Activated CD4-positive, alpha-beta T cell treated with anti-CD3 and anti-CD28 coated beads, Interleukin-2, amount 50 U/mL, for 16 hours (primary cell): ENCODE measurements at regions not wholly inside any gene's neighbourhood (a gene's known extent, or its start where the extent isn't known, plus 50 kb on each side); places are given as distances from the start of the nearest gene placed in this dataset.
"Not testable (repeated sequence)": the region's sequence is repeated elsewhere in the genome, so short reads cannot be mapped to it uniquely, and the experiment has no call there.

Source experiments
- DNase-seq: peaks from one replicate; pipeline ENCODE4 v3.0.0-alpha.2; 2020

DNA sequence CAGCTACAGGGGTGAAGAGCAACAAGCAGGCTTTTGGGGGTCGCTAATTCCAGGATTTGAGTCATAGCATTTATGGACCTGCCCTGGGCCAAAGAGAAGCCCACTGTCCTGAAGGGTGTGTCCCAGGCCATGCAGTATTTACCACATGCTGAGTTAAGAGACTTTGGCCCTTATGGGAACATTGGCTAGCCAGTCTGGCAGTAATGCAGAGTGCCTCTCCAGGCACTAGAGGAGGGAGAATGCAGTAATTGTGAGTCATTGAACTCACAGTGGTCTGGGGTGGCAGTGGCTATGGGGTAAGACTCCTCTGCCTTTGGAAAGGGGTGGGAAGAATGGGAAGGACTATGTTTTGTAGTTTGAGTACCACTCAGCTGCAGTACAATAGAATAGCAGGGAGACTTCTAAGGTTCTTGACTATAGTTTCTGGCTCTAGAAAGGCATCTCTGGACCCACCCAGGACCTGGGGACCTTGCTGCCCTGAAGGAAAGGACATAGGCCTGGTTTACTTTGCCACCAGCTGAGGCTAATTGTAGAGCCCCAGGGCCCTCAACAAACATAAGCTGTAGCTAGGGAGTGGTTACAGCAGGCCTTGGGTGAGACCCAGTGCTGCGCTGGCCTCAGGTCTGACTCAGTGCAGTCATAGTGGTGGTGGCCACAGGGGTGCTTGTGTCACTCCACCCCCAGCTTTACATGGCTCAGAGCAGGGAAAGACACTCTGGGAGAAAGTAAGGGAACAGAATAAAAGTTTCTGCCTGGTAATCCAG, 520.9 kb downstream of the HTR1B start:
- no peak for DNase-seq

DNA sequence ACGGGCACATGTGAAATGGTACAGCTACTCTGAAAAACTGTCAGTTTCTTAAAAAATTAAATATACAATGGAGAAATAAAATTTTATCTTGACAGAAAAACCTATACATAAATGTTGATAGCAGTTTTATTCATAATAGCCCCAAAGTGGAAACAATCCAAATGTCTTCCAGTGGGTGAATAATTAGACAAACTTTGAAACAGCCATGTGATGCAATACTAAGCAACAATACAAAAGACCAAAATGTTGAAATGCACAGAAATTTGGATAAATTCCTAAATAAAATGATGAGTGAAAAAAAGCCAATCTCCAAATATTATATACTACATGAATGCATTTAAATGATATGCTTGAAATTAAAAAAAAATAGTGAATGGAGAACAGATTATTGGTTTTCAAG, 523.1 kb downstream of the HTR1B start:
- DNase-seq, result no peak

DNA sequence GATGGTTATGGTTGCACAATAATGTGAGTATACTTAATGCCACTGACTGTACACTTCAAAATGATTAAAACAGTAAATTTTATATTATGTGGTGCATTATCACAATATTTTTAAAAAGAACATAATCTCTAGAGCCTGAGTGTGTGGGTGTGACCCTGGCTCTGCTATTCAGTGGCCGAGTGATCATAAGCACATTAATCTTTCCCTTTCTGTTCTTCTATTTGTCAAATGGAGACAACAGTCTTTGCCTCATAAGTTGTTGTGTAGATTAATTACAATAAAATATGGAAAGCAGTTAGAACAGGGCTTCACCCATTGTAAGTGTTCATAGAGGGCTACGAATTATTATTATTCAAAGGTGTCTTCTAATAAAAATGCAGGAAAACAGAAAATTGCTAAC, 548.6 kb downstream of the HTR1B start:
- DNase-seq, result no peak

DNA sequence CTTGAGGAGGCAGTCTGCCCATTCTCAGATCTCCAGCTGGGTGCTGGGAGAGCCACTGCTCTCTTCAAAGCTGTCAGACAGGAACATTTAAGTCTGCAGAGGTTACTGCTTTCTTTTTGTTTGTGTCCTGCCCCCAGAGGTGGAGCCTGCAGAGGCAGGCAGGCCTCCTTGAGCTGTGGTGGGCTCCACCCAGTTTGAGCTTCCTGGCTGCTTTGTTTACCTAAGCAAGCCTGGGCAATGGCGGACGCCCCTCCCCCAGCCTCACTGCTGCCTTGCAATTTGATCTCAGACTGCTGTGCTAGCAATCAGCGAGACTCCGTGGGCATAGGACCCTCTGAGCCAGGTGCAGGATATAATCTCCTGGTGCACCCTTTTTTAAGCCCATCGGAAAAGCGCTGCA, 557.8 kb downstream of the HTR1B start:
- DNase-seq, result not testable (repeated sequence)

DNA sequence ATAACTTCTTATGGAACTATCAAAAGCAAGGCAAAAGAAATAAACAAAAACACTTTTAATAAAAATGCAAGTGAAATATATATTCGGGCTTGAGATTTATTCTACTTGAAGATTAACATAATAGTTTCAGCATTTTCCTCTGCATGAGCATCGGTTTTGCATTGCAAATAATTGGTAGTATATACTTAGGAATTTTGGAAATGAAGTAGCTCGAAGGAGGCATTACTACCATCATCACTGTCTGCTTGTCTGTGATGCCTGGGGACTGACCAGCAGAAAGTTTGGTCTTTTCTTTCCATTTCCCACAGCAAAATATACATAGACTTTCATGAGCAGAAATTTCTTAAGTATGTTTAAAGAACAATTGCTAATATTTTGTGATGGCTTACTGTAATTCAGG, 570.7 kb downstream of the HTR1B start:
- DNase-seq, result no peak

DNA sequence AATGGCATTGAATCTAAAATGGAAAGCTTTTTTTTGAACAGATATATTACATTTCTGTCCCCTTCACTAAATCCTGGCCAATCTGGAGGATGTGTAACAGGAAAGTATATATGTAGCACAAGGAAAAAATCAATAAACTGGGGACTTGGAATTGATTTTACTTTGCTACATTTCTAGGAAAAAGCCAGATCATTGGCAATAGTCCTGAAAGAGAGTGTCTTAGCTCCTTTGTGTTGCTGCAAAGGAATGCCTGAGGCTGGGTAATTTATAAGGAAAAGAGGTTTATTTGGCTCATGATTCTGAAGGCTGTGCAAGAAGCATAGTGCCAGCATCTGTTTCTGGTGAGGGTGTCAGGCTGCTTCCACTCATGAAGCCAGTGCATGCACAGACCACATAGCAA, 574.9 kb downstream of the HTR1B start:
- DNase-seq, result no peak

DNA sequence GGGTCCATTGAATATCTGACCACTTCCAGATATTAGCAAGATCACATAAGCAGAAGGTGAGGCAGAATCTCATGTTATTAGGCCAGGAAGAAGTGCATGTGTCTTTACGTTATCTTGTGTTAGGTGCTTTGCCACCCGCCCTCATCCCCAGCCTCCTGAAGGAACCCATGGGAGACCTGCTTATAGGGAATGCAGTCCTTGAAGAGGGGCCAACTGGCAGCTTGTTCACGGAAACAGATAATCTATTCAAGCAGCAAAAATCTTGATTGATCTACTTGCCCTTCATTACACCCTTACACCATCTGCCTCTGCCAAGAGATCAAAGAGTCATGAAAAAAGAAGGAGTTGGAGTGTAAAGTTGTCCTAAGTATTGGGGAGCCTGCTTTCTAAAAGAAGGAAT, 576.4 kb downstream of the HTR1B start:
- DNase-seq, result no peak

DNA sequence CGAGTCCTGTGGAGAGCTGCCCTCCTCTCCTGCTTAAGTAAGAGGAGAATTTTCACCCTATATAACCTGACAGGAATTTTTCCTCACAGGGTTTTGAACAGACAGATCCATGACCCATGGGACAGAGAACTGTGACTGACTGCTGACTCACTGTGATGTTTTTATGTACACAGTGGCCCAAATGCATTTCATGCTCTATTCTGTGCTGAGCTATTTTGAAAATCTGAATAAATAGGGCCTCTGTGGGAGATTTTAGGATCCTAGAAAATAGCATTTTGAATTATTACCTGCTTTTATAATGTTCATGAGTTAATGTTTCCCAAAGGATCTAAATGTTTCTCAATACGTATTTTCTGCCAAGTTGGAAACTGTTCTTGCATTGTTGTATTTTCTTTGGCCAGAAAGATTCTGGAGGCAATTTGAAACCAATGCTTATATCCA, 577.4 kb downstream of the HTR1B start:
- no peak for DNase-seq

DNA sequence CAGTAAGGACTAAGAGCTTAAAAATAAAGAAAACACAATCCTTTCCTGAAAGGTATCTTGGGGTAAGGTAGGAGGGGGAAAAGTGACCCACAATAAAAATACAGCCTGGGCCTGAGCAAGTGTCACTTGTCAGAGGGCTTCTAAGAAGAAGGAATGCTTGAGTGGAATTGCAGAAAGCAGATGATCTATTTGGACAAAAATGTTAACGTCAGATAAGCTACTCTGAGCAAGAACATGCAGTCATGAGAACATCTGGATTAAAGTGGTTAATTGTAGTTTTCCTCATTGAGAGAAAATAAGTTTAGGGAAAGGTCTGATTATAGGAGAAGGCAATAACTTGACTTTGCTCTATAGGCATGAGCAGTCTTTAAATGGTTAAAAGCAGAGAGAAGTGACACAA, 581.9 kb downstream of the HTR1B start:
- no peak for DNase-seq

DNA sequence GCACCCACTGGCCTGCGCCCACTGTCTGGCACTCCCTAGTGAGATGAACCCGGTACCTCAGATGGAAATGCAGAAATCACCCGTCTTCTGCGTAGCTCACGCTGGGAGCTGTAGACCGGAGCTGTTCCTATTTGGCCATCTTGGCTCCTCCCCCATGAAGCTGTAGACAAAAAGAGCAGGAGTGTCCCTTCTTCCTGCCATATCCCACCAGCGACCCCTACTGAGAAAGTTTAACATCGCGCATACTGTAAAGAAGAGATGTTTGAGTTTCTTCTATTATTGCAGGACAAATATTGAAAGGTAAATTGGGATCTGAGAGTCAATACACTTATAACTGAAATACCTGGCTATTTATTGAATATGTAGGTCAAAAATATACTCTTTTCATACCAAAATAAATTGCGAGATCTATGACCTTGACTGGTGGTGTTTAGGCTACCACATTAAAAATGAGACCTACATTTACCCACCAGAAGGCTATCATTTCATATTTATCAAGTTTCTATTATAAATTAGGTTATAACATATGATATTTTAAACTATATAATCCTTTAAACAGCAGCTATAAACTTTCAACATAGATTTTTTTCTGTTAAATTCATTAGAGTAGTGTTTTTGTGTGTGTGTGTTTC, 586.3 kb downstream of the HTR1B start:
- DNase-seq, result no peak

DNA sequence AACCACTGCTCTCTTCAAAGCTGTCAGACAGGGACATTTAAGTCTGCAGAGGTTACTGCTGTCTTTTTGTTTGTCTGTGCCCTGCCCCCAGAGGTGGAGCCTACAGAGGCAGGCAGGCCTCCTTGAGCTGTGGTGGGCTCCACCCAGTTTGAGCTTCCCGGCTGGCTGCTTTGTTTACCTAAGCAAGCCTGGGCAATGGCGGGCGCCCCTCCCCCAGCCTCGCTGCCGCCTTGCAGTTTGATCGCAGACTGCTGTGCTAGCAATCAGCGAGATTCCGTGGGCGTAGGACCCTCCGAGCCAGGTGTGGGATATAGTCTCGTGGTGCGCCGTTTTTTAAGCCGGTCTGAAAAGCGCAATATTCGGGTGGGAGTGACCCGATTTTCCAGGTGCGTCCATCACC, 586.9 kb downstream of the HTR1B start:
- DNase-seq, result not testable (repeated sequence)

DNA sequence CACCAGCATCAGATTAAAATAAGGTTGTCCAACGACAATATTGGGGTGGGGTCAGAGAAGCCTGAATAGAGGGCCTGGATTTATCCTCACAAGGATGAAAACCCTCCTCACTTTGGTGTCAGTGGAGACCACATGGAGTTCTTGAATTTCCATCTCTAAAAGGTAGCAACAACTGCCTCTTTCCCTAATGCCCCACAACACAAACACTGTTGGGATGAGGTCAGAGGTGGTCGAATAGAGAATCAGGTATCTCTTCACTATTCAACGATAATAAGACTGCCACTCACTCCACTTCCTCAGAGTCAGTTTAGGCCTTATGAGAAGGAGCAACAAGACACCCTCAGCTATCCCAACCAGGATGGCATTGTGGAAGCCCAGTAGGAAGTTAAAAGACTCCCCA, 596.1 kb downstream of the HTR1B start:
- no peak for DNase-seq

DNA sequence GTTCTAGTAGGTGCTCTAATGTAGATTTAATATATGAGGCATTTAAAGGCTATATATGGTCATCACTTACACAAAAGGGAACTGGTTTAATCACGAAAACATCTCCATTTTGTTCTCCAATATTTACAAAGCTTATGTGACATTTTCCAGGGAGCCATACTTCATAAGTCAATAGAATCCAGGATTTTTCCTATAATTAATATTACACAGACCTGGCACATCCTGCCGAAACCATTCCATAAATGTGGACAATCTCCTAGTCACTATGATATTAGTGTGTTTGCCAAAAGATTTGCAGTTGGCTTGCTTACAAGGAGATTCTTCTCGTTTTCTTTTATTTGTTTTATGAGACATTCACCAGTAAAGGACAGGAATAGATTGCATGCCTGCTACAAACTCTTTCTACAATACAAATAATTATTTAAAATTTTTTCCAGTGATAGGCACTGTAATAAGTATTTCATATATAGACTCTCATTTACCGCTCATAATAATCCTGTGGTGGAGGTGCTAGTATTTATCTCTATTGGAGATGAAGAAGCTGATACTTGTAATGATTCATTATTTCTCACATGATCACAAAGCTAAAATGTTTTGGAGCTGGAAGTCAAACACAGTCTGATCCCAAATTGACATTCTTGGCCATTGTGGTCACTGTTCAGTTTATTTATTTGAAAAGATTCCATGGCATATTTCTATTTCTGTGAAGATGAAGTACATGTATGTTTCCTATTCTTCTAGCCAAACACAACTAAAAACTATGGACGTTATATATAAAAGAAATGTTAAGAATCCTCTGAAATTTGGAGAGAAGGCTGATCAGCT, 597.0 kb downstream of the HTR1B start:
- no peak for DNase-seq

DNA sequence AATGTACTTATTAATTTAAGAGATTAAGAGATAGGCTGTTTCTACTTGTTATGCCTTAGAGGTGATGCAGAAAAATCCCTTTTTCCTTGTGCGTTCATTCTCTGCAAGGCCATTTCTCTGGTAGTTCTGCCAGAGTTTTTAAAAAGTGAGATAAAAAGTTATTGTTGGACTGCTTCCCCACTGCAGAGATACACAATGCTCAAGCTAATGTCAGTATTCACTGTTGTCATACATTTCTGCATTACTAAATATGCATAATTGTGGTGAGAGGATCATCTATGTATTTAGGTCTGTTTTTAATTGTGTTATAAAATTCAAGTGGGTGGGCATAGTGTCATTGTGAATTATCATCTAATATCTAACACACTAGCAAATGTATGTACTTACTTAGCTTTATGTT, 600.4 kb downstream of the HTR1B start:
- no peak for DNase-seq

DNA sequence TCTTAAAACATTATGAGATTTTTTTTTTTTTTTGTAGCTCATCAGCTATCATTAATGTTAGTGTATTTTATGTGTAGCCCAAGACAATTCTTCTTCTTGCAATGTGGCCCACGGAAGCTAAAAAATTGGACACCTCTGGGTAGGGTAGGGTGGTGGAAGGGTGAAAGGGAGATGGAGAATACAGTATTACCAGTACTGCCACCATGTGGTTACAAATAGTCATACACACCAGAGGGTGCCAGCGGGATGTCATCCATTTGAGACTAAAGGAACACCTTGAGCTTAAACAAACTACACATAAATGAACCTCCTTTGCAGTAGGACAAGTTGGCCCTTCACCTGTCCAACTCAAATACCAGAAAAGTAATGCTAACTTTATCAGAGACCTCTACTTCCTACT, 601.9 kb downstream of the HTR1B start:
- DNase-seq, result no peak

DNA sequence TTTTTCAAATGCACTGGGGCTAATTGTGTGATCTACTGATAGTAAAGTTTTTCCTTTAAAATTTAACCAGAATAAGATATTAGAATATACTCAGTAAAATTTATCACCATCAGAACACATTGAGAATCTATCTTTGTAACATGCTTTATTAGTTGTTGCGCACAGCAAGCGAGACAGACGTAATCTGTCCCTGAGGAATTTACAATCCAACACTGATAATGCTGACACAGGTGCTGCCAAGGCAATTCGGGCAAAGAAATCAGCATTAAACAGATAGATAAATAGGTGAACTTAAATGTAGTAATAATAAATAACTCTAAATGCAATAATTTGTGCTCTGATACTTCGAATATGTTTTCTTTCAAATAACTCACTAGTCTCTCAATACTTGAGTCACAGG, 607.2 kb downstream of the HTR1B start:
- no peak for DNase-seq

DNA sequence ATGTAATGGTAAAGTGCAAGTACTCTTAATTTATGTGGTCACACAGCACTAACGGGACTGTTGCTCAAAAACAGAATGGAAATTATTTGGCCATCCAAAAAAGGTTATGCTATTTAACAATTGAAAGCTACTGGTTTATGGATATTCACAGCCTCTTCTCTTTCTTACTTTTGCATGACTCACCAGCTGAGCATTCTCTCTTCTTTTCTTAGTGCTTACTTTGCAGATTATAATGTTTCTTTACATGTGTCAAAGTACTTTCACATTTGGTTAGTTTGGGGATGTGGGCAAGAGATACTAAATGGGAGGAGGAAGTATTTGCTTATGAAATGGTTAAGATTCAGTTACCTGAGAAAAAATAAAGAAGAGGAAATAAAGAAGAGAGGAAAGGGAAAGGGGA, 610.5 kb downstream of the HTR1B start:
- DNase-seq, result no peak

DNA sequence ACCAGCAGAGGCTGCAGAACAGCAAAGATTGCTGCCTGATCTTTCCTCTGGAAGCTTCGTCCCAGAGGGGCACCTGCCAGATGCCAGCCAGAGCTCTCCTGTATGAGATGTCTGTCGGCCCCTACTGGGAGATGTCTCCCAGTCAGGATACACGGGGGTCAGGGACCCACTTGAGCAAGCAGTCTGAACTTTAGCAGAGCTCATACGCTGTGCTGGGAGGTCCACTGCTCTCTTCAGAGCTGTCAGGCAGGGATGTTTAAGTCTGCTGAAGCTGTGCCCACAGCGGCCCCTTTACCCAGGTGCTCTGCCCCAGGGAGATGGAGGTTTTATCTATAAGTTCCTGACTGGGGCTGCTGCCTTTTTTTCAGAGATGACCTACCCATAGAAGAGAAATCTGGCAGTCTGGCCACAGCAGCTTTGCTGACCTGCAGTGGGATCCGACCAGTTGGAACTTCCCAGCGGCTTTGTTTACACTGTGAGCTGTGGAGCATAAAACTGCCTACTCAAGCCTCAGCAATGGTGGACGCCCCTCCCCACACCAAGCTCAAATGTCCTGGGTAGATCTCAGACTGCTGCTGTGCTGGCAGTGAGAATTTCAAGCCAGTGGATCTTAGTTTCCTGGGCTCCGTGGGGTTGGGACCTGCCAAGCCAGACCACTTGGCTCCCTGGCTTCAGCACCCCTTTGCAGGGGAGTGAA, 613.9 kb downstream of the HTR1B start:
- not testable (repeated sequence) for DNase-seq

DNA sequence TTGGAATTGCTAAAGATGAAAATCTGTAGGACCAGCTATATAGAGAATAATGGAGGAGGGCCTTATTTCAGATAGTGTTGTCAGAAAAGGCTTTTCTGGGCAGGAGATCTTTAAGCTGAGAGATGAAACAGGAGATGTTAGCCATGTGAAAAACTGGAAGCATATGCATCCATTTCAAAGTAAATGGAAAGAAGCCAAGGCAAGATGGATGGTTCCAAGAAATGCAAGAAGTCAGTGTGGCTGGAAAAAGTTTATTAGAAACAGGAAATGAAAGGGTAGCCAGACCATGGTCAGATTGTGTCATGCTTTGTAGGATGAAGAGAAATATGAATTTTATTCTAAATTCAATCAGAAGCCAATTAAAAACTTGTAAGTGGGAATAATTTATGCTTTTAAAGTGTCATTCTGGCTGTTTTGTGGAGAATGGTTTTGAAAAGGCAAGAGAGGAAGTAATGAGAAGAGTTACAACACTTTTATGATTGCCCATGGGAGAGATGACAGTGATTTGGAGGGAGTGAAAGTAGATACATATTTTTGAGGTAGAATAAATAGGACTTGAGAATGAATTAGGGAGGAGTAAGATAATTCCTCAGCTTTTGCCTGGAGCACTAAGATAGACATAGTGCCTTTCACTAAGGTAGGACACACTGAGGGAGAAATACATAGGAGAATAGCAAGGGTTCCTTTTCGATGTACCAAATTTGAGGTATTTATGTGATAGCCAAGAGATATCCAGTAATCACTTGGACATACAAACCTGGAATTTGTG, 620.1 kb downstream of the HTR1B start:
- no peak for DNase-seq

DNA sequence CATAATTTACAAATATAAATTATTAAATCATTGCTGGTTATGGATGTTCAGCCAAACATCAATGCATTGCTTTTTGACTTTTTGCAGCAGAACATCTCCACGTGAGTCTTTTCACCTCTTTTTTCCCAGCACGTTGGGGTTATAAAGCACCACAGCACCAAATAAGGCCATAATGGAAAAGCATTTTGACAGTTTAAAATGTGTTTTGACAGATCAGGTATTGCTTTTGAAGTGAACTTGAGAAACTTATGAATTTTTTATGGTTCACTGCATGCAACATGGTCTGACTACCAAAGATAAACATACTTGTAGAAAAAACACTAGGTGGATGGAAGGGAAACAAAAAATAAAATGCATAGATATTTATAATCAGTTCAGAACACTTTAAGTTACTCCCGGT, 622.4 kb downstream of the HTR1B start:
- DNase-seq, result no peak

DNA sequence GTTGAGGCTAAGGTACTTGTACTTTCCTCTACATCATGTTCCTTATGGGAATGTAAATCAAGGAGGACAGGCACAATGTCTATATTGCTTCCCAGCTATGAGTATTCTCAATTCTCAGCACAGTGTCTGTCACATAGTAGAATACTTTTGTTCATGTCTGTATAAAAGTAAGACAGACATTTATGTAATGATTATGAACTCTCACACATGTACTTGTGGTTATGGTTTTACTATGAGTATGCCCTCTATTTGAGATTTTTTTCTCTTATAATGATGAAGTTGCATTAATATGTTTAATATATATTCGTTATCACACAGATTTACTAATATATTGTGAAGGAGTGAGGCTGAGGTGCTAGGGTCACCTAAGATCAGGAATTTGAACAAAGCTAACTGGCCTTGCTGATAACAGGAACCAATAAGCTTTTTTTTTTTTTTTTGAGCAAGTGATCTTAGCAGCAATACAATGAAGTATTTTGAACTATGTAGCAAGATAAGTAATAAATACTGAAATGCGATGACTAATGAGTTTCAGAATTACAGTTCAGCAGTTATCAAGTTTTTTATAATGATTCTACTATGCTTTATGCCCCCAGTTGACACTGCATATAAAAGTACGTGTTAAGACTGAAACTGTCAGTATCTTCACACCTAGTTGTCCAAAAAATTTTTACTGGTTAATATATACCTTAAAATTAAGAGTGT, 623.1 kb downstream of the HTR1B start:
- DNase-seq, result no peak

DNA sequence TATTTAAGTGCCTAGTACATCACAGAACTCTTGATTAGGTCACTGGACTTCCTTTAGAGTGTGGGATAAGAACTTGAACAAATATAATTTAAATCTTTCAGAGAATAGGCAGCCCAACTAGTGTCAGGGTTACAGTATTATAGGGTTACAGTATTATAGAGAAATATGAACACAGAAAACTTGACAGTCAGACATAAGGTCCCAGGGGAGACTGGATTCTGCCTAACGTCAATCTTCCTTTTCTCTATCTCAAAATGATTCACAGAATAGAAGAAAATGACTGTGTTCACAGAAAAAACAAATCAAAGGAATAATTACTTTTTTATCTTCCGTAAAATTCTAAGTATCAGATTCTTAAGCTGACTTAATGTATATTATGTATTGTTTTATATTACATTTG, 623.8 kb downstream of the HTR1B start:
- DNase-seq, result no peak
